ENCODE measurements at regions not wholly inside any gene's neighbourhood (a gene's known extent, or its start where the extent isn't known, plus 50 kb on each side); places are given as distances from the start of the nearest gene placed in this dataset.

GRCh38 chr20:47993817-47994216 lies 208.5 kb upstream of the SULF2 start:
- DNase-seq (ENCODE audit: low read depth, low spot score), result no peak
- TF ChIP-seq, protein P1, sequence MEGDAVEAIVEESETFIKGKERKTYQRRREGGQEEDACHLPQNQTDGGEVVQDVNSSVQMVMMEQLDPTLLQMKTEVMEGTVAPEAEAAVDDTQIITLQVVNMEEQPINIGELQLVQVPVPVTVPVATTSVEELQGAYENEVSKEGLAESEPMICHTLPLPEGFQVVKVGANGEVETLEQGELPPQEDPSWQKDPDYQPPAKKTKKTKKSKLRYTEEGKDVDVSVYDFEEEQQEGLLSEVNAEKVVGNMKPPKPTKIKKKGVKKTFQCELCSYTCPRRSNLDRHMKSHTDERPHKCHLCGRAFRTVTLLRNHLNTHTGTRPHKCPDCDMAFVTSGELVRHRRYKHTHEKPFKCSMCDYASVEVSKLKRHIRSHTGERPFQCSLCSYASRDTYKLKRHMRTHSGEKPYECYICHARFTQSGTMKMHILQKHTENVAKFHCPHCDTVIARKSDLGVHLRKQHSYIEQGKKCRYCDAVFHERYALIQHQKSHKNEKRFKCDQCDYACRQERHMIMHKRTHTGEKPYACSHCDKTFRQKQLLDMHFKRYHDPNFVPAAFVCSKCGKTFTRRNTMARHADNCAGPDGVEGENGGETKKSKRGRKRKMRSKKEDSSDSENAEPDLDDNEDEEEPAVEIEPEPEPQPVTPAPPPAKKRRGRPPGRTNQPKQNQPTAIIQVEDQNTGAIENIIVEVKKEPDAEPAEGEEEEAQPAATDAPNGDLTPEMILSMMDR (IDR thresholded peaks at IDR 0.05; ENCODE audit: low read depth, low read length), result no peak
- in situ Hi-C loops (cut with HindIII; ENCODE audit: low sequenced_read_pairs), result no loop called here
- no peak overlapping the region for H3K4me3 ChIP-seq (ENCODE audit: low read depth, low read length)

DNA sequence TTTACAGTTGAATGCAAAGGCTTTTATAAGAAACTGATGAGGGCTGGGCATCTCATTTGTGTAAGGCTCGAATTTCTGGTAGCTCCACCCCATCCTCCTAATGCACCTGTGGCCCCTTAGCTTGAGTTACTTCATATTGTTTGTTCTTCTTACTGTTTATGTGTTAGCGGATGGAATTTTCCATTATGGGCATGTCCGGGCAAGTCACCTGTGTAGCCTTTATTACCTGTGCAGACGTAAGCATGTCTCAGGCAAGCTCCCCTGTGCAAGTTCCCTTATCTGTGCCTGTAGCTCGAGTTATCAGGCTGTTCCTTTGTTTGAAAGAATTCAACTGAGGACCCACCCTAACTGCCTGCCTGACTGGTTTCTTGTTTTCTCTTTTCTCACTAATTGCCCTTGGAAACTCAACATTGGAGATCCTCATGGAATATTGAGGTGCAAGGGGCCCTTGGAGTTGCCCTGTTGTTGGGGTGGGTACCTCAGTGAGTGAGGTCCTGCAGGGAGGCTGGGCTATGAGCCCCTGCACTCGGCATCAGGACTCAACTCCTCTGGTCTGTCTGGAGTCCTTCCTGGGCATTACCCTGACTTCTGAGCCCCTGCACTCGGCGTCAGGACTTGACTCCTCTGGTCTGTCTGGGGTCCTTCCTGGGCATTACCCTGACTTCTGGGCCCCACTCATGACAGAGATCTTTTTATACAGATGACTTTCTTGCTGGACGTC lies 207.9 kb upstream of the SULF2 start:
- DNase-seq (ENCODE audit: low read depth, low spot score), result no peak
- in situ Hi-C loops (cut with HindIII; ENCODE audit: low sequenced_read_pairs), result no loop called here
- H3K4me3 ChIP-seq (ENCODE audit: low read depth, low read length), result no peak overlapping the region
- TF ChIP-seq, protein P1 (IDR thresholded peaks at IDR 0.05; ENCODE audit: low read depth, low read length), result no peak

- TF ChIP-seq, protein P1 (IDR thresholded peaks at IDR 0.05; ENCODE audit: low read depth, low read length), result no peak
- DNase-seq (ENCODE audit: low read depth, low spot score), result no peak
- H3K4me3 ChIP-seq (ENCODE audit: low read depth, low read length), result no peak overlapping the region
- in situ Hi-C loops (cut with HindIII; ENCODE audit: low sequenced_read_pairs), result no loop called here
These were observed 206.7 kb upstream of the SULF2 start for GRCh38 chr20:47991875-47992488.

DNA sequence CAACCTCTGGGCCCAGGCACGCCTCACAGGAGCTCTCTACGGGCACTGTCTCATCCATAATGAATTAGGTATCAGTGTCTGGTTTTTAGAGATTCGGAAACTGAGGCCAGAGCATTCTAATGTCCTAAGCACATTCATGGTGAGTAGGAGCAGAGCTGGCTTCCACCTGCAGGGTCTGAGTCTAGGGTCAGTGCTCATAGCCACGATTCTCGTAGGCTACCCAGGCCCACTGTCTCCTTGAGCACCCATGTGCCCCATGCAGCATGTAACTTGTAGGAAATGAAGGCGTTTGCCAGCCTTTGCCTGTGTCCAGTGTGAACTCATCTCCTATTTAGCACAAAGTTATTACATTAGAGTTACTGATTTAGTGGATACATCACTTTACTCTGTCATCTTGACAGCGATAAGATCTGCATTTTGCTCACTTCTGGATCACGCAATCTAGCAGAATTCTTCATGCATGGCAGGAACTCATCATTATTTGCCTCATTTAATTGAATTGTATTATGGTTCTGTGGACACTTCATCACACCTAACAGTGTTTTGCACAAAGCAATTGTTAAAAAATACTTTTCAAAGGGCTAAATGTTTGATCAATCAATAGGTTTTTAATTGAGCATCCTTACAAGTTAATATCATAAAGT lies 205.3 kb upstream of the SULF2 start:
- TF ChIP-seq, protein P1 (IDR thresholded peaks at IDR 0.05; ENCODE audit: low read depth, low read length), result no peak

GRCh38 chr20:47989957-47990356 lies 204.7 kb upstream of the SULF2 start:
- no peak for DNase-seq (ENCODE audit: low read depth, low spot score)
- TF ChIP-seq, protein P1 (IDR thresholded peaks at IDR 0.05; ENCODE audit: low read depth, low read length), result no peak
- H3K4me3 ChIP-seq (ENCODE audit: low read depth, low read length), result no peak overlapping the region
- in situ Hi-C loops (cut with HindIII; ENCODE audit: low sequenced_read_pairs), result no loop called here

More for the DNA sequence above, 205.3 kb upstream of the SULF2 start:
- H3K4me3 ChIP-seq (ENCODE audit: low read depth, low read length), result no peak overlapping the region
- no peak for DNase-seq (ENCODE audit: low read depth, low spot score)
- in situ Hi-C loops (cut with HindIII; ENCODE audit: low sequenced_read_pairs), result no loop called here

GRCh38 chr20:47988676-47989075 lies 203.4 kb upstream of the SULF2 start:
- no peak for DNase-seq (ENCODE audit: low read depth, low spot score)
- no peak overlapping the region for H3K4me3 ChIP-seq (ENCODE audit: low read depth, low read length)
- in situ Hi-C loops (cut with HindIII; ENCODE audit: low sequenced_read_pairs), result no loop called here
- TF ChIP-seq, protein P1 (IDR thresholded peaks at IDR 0.05; ENCODE audit: low read depth, low read length), result no peak
